NB4 (cell line): ENCODE measurements at regions not wholly inside any gene's neighbourhood (a gene's known extent, or its start where the extent isn't known, plus 50 kb on each side); places are given as distances from the start of the nearest gene placed in this dataset.

Source experiments
- DNase-seq: peaks from one replicate; pipeline ENCODE4 v3.0.0; 2010; ENCODE audit warnings: low read depth
- H3K4me3 ChIP-seq: one replicate; pipeline ENCODE4 v1.5.1; 2011; ENCODE audit warnings: mild to moderate bottlenecking, low read depth, low read length, moderate library complexity
- CTCF ChIP-seq: IDR thresholded peaks from one replicate; pipeline ENCODE4 v1.5.1; 2012; ENCODE audit warnings: low read depth, low read length
- MYC ChIP-seq: IDR thresholded peaks from 2 replicates; pipeline ENCODE4 v1.6.1; 2011; ENCODE audit warnings: low read depth, low read length
- POLR2A ChIP-seq: IDR thresholded peaks from 2 replicates; pipeline ENCODE4 v1.6.1; 2011; ENCODE audit warnings: mild to moderate bottlenecking; ENCODE audit not compliant: insufficient read length; ENCODE audit errors: extremely low read depth
- TF ChIP-seq, protein P1 (sequence below): IDR thresholded peaks from 2 replicates; pipeline ENCODE4 v1.6.1; 2011; ENCODE audit warnings: low read depth, low read length

DNA sequence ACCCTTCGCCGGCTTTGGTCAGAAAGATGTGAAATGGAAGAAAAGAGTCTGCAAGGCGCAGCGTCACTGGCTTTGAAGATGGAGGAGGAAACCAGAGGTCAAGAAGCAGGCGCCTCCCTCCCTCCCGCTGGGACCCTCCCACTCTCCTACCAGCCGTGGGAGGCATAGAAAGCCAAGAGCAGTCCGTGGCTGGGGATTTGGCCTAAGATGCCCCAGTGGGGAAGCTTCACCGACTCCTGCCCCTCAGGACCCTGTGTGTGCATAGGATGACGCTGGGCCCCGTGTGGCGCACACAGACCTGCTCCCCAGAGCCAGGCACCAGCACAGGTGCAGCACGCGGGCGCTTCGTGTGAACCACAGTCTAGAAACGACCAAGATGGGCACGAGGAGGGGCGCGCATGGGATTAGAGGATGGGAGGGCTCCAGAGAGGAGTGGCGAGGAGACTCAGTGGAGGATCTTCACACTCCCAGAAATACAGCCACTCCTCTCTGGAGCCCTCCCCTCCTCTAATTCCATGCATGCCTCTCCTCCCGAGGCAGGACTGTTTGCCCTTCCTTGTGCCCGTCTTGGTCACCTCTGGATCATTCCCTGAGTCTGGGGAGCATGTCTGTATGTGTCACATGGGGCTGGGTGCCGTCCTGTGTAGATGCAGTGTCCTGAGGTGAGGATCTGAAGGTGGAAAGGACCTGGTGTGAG, 194.3 kb downstream of the TEX29 start:
- DNase-seq: no peak
- H3K4me3 ChIP-seq: no peak overlapping the region
- no peak for TF ChIP-seq MYC
- TF ChIP-seq, protein P1, sequence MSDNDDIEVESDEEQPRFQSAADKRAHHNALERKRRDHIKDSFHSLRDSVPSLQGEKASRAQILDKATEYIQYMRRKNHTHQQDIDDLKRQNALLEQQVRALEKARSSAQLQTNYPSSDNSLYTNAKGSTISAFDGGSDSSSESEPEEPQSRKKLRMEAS: no peak
- TF ChIP-seq CTCF: no peak
- no peak for TF ChIP-seq POLR2A

- no peak for DNase-seq
- H3K4me3 ChIP-seq: no peak overlapping the region
- TF ChIP-seq POLR2A (no peak), MYC (no peak), CTCF (no peak)
- TF ChIP-seq, protein P1: no peak
Measured at GRCh38 chr13:111515307-111515617, 194.8 kb downstream of the TEX29 start.

DNA sequence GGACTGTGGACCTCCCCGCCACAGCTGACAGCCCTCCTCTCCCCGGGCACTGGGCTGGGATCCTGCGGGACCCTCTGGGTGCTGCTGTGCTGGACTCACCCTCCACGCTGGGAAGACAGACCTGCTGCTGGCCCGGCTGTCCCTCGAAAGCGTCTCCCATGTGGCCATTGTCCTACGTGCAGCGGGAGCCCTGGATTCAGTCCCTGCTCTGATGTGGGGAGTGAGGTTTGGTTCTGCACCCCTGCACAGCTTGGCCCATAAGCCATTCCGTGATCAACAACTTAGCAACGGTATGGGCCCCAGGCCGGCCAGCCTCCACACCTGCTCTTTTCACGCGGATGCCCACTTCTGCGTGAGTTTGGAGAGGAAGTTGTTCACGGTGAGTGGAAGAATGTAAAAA, 195.2 kb downstream of the TEX29 start:
- H3K4me3 ChIP-seq: no peak overlapping the region
- TF ChIP-seq MYC (no peak), POLR2A (no peak)
- TF ChIP-seq, protein P1: no peak
- no peak for DNase-seq

GRCh38 chr13:111516712-111517640, 196.5 kb downstream of the TEX29 start:
- no peak for TF ChIP-seq MYC
- TF ChIP-seq, protein P1: no peak
- TF ChIP-seq CTCF: no peak
- TF ChIP-seq POLR2A: no peak
- no peak overlapping the region for H3K4me3 ChIP-seq
- DNase-seq: no peak

DNA sequence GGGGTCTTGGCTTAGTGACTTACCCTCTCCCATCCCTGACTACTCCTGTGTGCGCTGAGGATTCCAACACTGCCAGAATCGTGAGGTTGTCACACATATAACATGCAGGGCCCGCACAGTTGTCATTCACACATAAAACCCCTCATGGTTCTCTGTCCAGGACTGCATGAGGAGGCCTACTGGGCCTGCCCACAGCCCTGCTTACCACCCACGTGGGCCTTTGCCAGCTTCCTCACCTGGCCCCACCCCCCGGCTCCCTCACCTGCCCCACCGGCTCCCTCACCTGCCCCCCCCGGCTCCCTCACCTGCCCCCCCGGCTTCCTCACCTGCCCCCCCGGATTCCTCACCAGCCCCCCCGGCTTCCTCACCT, 197.2 kb downstream of the TEX29 start:
- H3K4me3 ChIP-seq: no peak overlapping the region
- no peak for DNase-seq
- TF ChIP-seq, protein P1: no peak
- TF ChIP-seq MYC: no peak
- no peak for TF ChIP-seq POLR2A
- TF ChIP-seq CTCF: no peak
